GM19468 (cell line): ENCODE measurements at regions not wholly inside any gene's neighbourhood (a gene's known extent, or its start where the extent isn't known, plus 50 kb on each side); places are given as distances from the start of the nearest gene placed in this dataset.
"Not testable (repeated sequence)": the region's sequence is repeated elsewhere in the genome, so short reads cannot be mapped to it uniquely, and the experiment has no call there.

Experiments
- ATAC-seq: cut with Tn5 transposase; IDR thresholded peaks from one replicate; pipeline ENCODE4 v1.9.1; 2021; ENCODE audit warnings: mild to moderate bottlenecking, moderate library complexity, moderate number of reproducible peaks; ENCODE audit not compliant: unreplicated experiment; ENCODE audit errors: extremely low read depth

- no peak for ATAC-seq
Measured at GRCh38 chrX:93468075-93468474, 205.3 kb downstream of the NAP1L3 start.

- ATAC-seq = no peak
Measured at GRCh38 chrX:93466383-93466782, 207.0 kb downstream of the NAP1L3 start.

- no peak for ATAC-seq
Measured at GRCh38 chrX:93461060-93461459, 212.3 kb downstream of the NAP1L3 start.

- no peak for ATAC-seq
Measured at GRCh38 chrX:93454509-93454908, 218.9 kb downstream of the NAP1L3 start.

- not testable (repeated sequence) for ATAC-seq
Measured at GRCh38 chrX:93434721-93435120, 238.7 kb downstream of the NAP1L3 start.

GRCh38 chrX:93428497-93428896 lies 244.9 kb downstream of the NAP1L3 start:
- no peak for ATAC-seq

GRCh38 chrX:93422693-93423092 lies 250.7 kb downstream of the NAP1L3 start:
- peak; percentile 39 for ATAC-seq

GRCh38 chrX:93420525-93421082 lies 252.8 kb downstream of the NAP1L3 start:
- no peak for ATAC-seq

- ATAC-seq = no peak
Measured at GRCh38 chrX:93420090-93420489, 253.3 kb downstream of the NAP1L3 start.

GRCh38 chrX:93419642-93420041 lies 253.7 kb downstream of the NAP1L3 start:
- no peak for ATAC-seq

- ATAC-seq = no peak
Measured at GRCh38 chrX:93404121-93404520, 269.3 kb downstream of the NAP1L3 start.

GRCh38 chrX:93354651-93355050 lies 318.7 kb downstream of the NAP1L3 start:
- no peak for ATAC-seq

- no peak for ATAC-seq
Measured at GRCh38 chrX:93346309-93346708, 327.1 kb downstream of the NAP1L3 start.

- ATAC-seq = not testable (repeated sequence)
Measured at GRCh38 chrX:93344287-93344686, 329.1 kb downstream of the NAP1L3 start.

- ATAC-seq = no peak
Measured at GRCh38 chrX:93332329-93332728, 341.0 kb downstream of the NAP1L3 start.

GRCh38 chrX:93322110-93322509 lies 351.3 kb downstream of the NAP1L3 start:
- ATAC-seq = no peak

GRCh38 chrX:93319609-93320008 lies 353.8 kb downstream of the NAP1L3 start:
- no peak for ATAC-seq
